ENCODE measurements at regions not wholly inside any gene's neighbourhood (a gene's known extent, or its start where the extent isn't known, plus 50 kb on each side); places are given as distances from the start of the nearest gene placed in this dataset.

GRCh38 chr6:5855787-5856470 lies 150.8 kb downstream of the NRN1 start:
- no peak overlapping the region for H3K4me3 ChIP-seq (ENCODE audit: insufficient read depth, low read length, poor library complexity, severe bottlenecking)
- H2AFZ ChIP-seq (ENCODE audit: low read depth, low read length, severe bottlenecking), result no peak overlapping the region
- no peaks in the 10 kb centered on the region for H3K79me2 ChIP-seq (ENCODE audit: insufficient read depth, low read length)
- H3K9ac ChIP-seq (ENCODE audit: low read length), result no peak overlapping the region
- H3K27me3 ChIP-seq (ENCODE audit: low read length), result no peaks in the 10 kb centered on the region
- no peak overlapping the region for H3K27ac ChIP-seq (ENCODE audit: low read depth, low read length)
- no peaks in the 10 kb centered on the region for H3K9me2 ChIP-seq (replicated peaks; ENCODE audit: insufficient read depth, low read length)
- no peaks in the 10 kb centered on the region for H3F3A ChIP-seq (ENCODE audit: insufficient read depth)
- no peaks in the 10 kb centered on the region for H3K36me3 ChIP-seq (ENCODE audit: low read length)
- H4K20me1 ChIP-seq (ENCODE audit: low read depth, low read length), result no peaks in the 10 kb centered on the region
- no peak for TF ChIP-seq EZH2phosphoT487 (conservative IDR thresholded peaks at IDR 0.05; ENCODE audit: low read length)
- no peak for TF ChIP-seq CTCF (IDR thresholded peaks at IDR 0.05; ENCODE audit: insufficient read depth, low read length, poor library complexity, severe bottlenecking)
- no peak overlapping the region for H3K4me2 ChIP-seq (ENCODE audit: low read depth, low read length, poor library complexity, severe bottlenecking)
- 0 out of 2 replicates have a peak, but pooled peaks cover 5% of the 10 kb centered on the region for H3K9me3 ChIP-seq (ENCODE audit: insufficient read depth, low read length)

DNA sequence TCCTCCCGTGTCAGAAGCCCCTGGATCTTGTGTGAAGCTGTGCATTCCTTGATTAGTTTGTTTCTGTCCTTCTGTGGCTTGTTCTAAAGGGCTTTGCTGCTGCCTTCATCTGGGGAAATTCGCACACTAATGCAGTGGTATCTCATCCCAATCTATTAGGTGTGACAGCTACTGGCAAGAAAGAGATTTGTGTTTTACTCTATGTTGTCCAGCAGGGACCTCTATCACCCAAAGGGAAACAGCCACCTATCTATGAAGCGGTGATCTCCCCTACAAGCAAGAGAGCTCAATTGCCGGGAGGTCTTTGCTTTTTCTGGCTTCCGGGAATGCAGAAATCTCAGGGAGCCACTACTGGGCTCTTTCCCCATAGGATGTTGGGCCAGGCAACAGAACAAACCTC lies 151.8 kb downstream of the NRN1 start:
- Histone ChIP-seq H3K9me3 (ENCODE audit: insufficient read depth, low read length) (0 out of 2 replicates have a peak, but pooled peaks cover 5% of the 10 kb centered on the region), H3K4me2 (ENCODE audit: low read depth, low read length, poor library complexity, severe bottlenecking) (no peak overlapping the region), H3K9me2 (replicated peaks; ENCODE audit: insufficient read depth, low read length) (no peaks in the 10 kb centered on the region), H2AFZ (ENCODE audit: low read depth, low read length, severe bottlenecking) (no peak overlapping the region), H3K36me3 (ENCODE audit: low read length) (no peaks in the 10 kb centered on the region), H3K27me3 (ENCODE audit: low read length) (no peaks in the 10 kb centered on the region), H3F3A (ENCODE audit: insufficient read depth) (no peaks in the 10 kb centered on the region), H3K79me2 (ENCODE audit: insufficient read depth, low read length) (no peaks in the 10 kb centered on the region), H3K4me3 (ENCODE audit: insufficient read depth, low read length, poor library complexity, severe bottlenecking) (no peak overlapping the region), H3K27ac (ENCODE audit: low read depth, low read length) (no peak overlapping the region), H3K9ac (ENCODE audit: low read length) (no peak overlapping the region), H4K20me1 (ENCODE audit: low read depth, low read length) (no peaks in the 10 kb centered on the region)
- no peak for TF ChIP-seq EZH2phosphoT487 (conservative IDR thresholded peaks at IDR 0.05; ENCODE audit: low read length)
- TF ChIP-seq CTCF (IDR thresholded peaks at IDR 0.05; ENCODE audit: insufficient read depth, low read length, poor library complexity, severe bottlenecking), result no peak

GRCh38 chr6:5851261-5851757 lies 155.4 kb downstream of the NRN1 start:
- Histone ChIP-seq H3K9me2 (replicated peaks; ENCODE audit: insufficient read depth, low read length) (no peaks in the 10 kb centered on the region), H3K79me2 (ENCODE audit: insufficient read depth, low read length) (no peaks in the 10 kb centered on the region), H3K27ac (ENCODE audit: low read depth, low read length) (no peak overlapping the region), H3K4me3 (ENCODE audit: insufficient read depth, low read length, poor library complexity, severe bottlenecking) (no peak overlapping the region), H3K4me2 (ENCODE audit: low read depth, low read length, poor library complexity, severe bottlenecking) (peak overlapping the region; percentile 28), H3F3A (ENCODE audit: insufficient read depth) (no peaks in the 10 kb centered on the region), H3K9me3 (ENCODE audit: insufficient read depth, low read length) (no peaks in the 10 kb centered on the region), H3K9ac (ENCODE audit: low read length) (no peak overlapping the region), H4K20me1 (ENCODE audit: low read depth, low read length) (no peaks in the 10 kb centered on the region), H3K36me3 (ENCODE audit: low read length) (no peaks in the 10 kb centered on the region), H3K27me3 (ENCODE audit: low read length) (no peaks in the 10 kb centered on the region), H2AFZ (ENCODE audit: low read depth, low read length, severe bottlenecking) (no peak overlapping the region)
- TF ChIP-seq EZH2phosphoT487 (conservative IDR thresholded peaks at IDR 0.05; ENCODE audit: low read length), result no peak
- TF ChIP-seq CTCF (IDR thresholded peaks at IDR 0.05; ENCODE audit: insufficient read depth, low read length, poor library complexity, severe bottlenecking), result no peak

Measured in SU-DHL-6 (cell line).